NB4 (cell line): ENCODE measurements at regions not wholly inside any gene's neighbourhood (a gene's known extent, or its start where the extent isn't known, plus 50 kb on each side); places are given as distances from the start of the nearest gene placed in this dataset.

ENCODE experiments used
- CTCF ChIP-seq: IDR thresholded peaks from one replicate; pipeline ENCODE4 v1.5.1; 2012; ENCODE audit warnings: low read depth, low read length
- POLR2A ChIP-seq: IDR thresholded peaks from 2 replicates; pipeline ENCODE4 v1.6.1; 2011; ENCODE audit warnings: mild to moderate bottlenecking; ENCODE audit not compliant: insufficient read length; ENCODE audit errors: extremely low read depth

- TF ChIP-seq CTCF (no peak), POLR2A (no peak)
Observed at GRCh38 chr3:64901986-64902516, 214.3 kb upstream of the ADAMTS9 start.
